NOMO-1 treated with dmso at 0.1 percent for 144 hours (cell line): ENCODE measurements at regions not wholly inside any gene's neighbourhood (a gene's known extent, or its start where the extent isn't known, plus 50 kb on each side); places are given as distances from the start of the nearest gene placed in this dataset.
"Not testable (repeated sequence)": the region's sequence is repeated elsewhere in the genome, so short reads cannot be mapped to it uniquely, and the experiment has no call there.

Source experiments
- DNase-seq: peaks from one replicate; lab custom pipeline; 2025; ENCODE audit not compliant: unreplicated experiment; lab: John Stamatoyannopoulos, UW

DNA sequence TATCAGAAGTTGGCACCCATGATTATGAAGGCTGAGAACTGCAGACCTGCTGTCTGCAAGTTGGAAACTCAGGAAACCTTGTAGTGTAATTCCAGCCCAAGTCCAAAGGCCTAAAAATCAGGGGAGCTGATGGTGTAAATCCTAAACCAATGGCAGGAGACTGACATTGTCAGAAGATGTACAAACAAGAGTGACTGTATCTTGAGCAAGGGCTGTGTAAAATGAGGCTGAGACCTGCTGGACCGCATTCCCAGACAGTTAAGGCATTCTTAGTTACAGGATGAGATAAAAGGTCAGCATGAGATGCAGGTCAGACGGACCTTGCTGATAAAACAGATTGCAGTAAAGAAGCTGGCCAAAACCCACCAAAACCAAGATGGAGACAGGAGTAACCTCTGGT is 147.7 kb downstream of the COG6 start:
- DNase-seq, result no peak

- no peak for DNase-seq
These were observed 148.4 kb downstream of the COG6 start for GRCh38 chr13:39803851-39804250.

DNA sequence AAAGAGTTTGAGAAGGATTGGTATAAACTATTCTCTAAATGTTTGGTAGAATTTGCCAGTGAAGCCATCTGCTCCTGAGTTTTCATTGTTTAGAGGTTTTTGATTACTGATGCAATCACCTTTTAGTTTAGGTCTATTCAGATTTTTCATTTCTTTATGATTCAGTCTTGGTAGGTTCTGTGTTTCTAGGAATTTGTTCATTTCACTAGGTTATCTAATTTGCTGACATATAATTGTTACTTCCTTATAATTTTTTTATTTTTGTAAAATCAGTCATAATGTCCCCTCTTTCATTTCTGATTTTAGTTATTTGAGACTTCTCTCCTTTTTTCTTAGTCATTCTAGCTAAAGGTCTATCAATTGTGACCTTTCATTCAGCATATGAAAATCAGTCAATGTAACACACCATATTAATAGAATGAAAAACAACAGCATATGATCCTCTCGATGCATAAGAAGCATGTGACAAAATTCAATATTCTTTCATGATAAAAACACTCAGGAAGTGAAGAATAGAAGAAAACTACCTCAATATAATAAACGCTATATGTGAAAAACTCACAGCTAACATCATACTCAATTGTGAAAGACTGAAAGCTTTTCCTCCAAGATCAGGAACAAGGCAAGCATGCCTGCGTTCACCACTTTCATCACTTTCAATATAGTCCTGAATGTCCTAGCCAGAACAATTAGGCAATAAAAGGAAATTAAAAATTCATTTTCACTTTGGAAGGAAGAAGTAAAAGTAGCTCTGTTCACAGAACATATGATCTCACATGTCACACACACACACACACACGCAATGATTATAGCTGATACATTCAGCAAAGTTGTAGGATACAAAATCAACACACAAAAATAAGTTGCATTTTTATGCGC is 149.1 kb downstream of the COG6 start:
- DNase-seq, result no peak

DNA sequence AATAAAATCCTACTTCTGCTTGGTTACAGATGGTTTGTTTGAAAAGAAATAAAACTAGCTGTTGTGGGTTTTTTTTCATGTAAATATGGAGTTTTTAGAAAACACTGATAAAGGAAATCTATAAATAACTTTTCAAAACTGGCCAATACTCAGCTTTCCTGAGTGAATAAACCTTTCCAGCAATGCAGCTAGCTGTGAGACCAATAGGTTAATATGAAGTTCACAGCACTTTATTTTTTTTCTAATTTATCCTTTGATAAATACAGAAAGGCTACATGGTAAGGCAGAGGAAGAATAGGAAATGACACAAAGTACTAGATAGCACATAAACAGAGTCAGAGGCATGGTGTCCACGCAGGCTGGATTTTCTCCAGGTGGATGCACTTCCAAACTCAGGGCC is 154.0 kb downstream of the COG6 start:
- no peak for DNase-seq

GRCh38 chr13:39810091-39810877 is 154.8 kb downstream of the COG6 start:
- DNase-seq, result no peak

- DNase-seq, result no peak
These were observed 155.6 kb downstream of the COG6 start for GRCh38 chr13:39811051-39811450.

DNA sequence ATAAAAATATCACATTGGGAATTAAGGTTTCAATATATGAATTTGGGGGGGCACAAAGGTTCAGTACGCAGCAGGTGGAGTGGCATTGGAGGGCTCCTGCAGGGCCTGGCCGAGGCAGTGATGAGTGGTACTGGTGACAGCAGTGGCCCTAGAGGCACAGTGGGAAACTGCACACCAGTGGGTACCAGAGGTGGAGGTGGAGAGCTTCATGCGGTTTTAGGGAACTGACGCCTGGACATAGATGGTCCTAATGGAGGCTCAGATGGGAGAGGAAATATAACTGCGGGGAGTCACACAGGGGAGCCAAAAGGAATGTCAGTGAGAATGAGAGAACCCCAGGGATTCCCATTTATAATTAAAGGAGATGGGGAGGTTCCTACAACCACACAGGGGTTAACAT is 156.2 kb downstream of the COG6 start:
- DNase-seq, result no peak

DNA sequence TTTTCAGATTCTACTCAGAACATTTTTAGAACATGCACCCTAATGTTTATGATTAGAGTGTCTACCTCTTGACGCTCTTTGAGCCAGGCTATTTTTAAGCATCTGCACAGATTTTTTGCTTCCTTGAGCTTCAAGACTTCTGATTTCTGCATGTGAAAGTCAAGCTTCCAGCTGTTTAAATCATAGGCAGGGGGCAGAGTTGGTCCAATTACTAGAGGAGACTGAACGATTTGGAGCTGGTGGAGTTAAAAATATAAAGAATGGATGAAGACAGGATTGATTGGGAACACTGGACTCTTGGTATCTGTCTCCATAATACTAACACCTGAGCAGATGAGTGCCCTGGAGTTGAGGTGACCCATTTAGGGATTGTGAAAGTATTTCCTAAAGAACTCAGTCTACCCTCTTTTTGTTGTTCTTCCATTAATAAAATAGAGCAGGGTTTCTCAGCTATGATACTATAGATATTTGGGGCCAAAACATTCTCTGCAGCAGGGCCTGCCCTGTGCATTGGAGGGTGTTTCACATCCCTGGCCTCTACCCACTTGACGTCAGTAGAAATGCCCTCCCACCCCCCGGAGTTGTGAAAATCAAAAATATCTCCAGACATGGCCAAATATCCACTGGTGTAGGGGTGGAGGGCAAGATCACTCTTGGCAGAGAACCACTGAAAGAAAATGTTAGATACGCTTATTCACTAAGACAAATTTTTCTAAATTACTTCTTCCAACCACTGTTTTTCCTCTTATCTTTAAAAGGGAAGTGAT is 160.1 kb downstream of the COG6 start:
- no peak for DNase-seq

DNA sequence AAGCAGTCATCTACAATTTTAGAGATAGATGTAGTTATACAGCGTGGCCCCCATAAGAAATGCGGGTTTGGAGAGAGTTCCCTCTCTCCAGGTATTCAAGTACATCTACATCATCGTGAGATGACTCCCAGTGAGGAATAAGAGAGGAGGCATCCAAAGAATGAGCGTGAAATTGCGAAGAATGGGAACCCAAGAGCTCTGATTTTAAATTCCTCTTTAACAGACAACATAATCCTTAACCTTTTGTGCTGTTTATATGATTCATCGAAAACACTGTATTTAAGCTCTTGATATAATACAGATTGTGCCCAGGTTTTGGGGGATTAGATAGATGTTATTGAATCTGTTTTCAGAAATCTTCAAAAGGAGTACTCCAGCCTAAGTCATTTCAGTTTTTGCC is 161.5 kb downstream of the COG6 start:
- no peak for DNase-seq

DNA sequence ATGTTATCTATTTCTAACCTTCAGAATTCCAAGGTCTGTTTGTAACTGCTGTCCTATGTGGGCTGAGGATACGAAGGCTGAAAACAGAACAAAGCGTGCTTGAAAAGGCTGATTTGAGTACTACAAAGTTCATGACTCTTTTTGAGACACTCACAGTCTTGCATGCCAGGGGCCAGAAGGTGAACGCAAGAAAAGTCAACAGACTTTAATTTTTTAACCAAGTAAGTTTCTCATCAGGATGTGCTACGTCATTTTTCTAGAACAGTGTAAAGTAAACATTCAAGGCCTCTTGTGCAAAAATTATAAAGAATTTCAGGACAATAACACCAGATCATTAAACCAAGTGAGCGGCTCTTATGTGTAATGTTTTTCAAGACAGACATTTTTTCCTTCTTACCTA is 163.5 kb downstream of the COG6 start:
- DNase-seq, result no peak

- DNase-seq, result no peak
These were observed 165.1 kb downstream of the COG6 start for GRCh38 chr13:39820606-39821005.

DNA sequence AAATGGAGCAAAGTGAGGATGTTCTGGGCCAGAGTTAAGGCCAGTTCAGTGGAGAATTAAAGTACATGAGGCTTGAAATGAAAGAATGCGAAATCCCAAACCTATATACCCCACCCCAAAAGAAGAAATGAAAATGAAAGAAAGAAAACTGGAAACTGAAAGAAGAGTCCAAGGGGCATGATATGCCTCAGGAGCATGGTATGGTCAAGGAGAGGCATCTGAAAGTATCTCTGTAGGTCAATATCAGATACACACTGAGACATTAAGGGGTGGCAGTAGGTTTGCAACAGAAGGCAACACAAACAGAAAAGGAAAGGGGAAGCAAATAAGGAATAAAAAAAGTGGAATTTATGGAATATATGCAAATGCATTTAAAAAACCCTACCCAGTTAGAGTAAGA is 166.5 kb downstream of the COG6 start:
- DNase-seq, result no peak

GRCh38 chr13:39822437-39822836 is 167.0 kb downstream of the COG6 start:
- no peak for DNase-seq

DNA sequence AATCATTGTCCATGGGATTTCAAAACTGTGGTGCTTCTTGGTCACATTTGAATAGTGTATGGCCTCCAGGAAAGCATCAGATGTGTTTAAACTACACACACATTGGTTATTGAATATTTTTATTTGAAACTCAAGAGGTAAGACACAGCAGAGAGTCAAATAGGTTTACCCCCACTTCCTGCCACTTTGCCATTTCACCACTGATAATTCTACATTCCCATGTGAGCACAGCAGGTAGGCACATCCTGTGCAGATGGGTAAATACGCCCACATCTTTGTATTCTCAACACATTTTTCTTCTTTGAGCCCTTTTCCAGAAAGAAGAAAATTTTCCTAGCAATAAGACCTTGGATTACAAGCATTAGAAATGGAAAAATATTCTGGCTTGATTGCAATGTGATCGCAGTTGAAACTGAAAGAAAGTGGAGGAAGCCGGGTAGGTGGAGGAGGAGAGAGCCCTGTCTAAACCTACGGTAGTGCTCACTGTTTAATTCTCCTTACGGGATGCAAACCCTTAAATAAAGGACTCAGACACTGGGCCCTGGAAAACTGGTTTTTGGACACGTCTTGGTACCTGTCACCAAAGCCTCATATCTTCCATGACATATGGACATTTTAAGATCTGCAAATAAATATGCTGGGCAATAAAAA is 167.7 kb downstream of the COG6 start:
- DNase-seq, result no peak

- DNase-seq, result no peak
These were observed 170.4 kb downstream of the COG6 start for GRCh38 chr13:39825886-39826285.

GRCh38 chr13:39835253-39835652 is 179.8 kb downstream of the COG6 start:
- no peak for DNase-seq

GRCh38 chr13:39836038-39836437 is 180.6 kb downstream of the COG6 start:
- no peak for DNase-seq

DNA sequence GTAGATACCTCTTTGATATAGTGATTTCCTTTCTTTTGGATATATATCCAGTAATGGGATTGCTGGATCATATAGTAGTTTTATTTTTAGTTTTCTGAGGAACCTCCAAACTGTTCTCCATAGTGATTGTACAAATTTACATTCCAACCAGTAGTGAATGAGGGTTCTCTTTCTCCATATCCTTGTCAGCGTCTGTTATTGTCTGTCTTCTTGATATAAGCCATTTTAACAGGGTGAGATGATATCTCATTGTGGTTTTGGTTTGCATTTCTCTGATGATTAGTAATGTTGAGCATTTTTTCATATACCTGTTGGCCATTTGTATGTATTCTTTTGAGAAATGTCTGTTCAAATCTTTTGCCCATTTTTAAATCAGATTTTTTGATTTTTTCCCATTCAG is 182.4 kb downstream of the COG6 start:
- DNase-seq, result not testable (repeated sequence)

- no peak for DNase-seq
These were observed 184.7 kb downstream of the COG6 start for GRCh38 chr13:39840201-39840600.

DNA sequence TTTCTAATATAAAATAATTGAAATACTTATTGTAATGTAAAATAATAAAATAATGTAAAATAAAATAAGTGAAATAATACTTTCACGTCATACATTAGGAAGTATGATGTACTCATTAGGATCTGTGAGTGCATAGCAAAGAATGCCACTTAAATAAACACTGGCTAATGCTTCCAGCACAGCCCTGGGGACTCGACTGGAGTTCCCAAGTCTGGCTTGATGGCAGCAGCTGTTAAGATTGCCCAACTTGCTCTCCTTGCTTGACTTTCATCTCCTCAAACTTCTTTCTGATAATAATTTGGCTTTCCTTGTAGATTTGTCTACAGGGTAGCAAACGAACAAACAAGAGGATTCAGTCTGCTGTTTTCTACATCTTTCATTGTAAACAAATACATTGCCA is 191.9 kb downstream of the COG6 start:
- no peak for DNase-seq

GRCh38 chr13:39855236-39855635 is 199.8 kb downstream of the COG6 start:
- DNase-seq, result no peak
